ENCODE measurements at regions not wholly inside any gene's neighbourhood (a gene's known extent, or its start where the extent isn't known, plus 50 kb on each side); places are given as distances from the start of the nearest gene placed in this dataset.

- no peak for TF ChIP-seq CTBP1 (IDR thresholded peaks at IDR 0.05; ENCODE audit: borderline replicate concordance)
- no peak for TF ChIP-seq TARDBP (IDR thresholded peaks at IDR 0.05)
- no peak for TF ChIP-seq FOXA1 (IDR thresholded peaks at IDR 0.05)
- TF ChIP-seq ZNF384 (IDR thresholded peaks at IDR 0.05): no peak
- TF ChIP-seq FOXK2 (IDR thresholded peaks at IDR 0.05): no peak
- POLR2A ChIA-PET: no interaction called here
- CTCF ChIA-PET: no interaction called here
- DNase-seq (ENCODE audit: extremely low spot score): no peak
Observed at GRCh38 chr10:78382047-78382446, 348.4 kb downstream of the RPS24 start.

GRCh38 chr10:78382772-78383171 lies 349.1 kb downstream of the RPS24 start:
- POLR2A ChIA-PET: no interaction called here
- no peak for TF ChIP-seq LEF1 (IDR thresholded peaks at IDR 0.05; ENCODE audit: borderline replicate concordance)
- TF ChIP-seq ARNT (IDR thresholded peaks at IDR 0.05): no peak
- no peak for TF ChIP-seq ELF4 (IDR thresholded peaks at IDR 0.05)
- TF ChIP-seq FOXM1 (IDR thresholded peaks at IDR 0.05; ENCODE audit: borderline replicate concordance): no peak
- TF ChIP-seq, protein P1, sequence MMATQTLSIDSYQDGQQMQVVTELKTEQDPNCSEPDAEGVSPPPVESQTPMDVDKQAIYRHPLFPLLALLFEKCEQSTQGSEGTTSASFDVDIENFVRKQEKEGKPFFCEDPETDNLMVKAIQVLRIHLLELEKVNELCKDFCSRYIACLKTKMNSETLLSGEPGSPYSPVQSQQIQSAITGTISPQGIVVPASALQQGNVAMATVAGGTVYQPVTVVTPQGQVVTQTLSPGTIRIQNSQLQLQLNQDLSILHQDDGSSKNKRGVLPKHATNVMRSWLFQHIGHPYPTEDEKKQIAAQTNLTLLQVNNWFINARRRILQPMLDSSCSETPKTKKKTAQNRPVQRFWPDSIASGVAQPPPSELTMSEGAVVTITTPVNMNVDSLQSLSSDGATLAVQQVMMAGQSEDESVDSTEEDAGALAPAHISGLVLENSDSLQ (IDR thresholded peaks at IDR 0.05): no peak
- CTCF ChIA-PET: interaction anchor here (0.7 kb wide), 1 partner anchor 160 kb away, joined by 3 read pairs; no protein-coding TSS in a partner anchor
- no peak for DNase-seq (ENCODE audit: extremely low spot score)

DNA sequence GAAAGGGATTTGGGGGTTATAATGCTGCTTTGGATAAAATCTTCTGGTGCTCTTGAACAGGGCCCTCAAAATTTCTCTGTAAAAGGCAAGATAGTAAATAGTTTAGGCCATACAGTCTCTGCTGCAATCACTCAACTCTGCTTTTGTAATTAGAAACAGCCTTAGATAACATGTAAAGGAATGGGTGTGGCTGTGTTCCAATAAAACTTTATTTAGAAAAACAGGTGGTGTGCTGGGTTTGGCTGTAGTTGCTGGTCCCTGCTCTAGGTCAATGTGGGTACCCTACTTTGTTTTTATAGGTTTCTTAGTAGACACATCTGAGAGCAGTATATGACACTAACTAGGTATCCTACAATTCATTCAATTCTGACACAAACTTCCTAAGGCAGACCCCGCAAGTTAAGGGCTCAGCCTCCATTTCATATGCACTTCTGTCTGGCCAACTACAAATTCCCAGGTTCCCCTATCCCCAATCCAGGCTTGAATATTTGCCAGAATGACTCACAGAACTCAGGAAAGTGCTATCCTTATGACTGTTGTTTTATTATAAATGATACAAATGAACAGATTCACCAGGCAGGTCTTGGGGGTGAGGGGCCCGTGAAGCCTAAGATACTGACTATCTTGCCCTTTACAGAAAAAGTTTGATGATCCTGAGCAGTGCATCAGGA lies 349.9 kb downstream of the RPS24 start:
- ChIA-PET CTCF (interaction anchor here (0.7 kb wide), 1 partner anchor 160 kb away, joined by 3 read pairs; no protein-coding TSS in a partner anchor), POLR2A (no interaction called here)
- DNase-seq (ENCODE audit: extremely low spot score): no peak

DNA sequence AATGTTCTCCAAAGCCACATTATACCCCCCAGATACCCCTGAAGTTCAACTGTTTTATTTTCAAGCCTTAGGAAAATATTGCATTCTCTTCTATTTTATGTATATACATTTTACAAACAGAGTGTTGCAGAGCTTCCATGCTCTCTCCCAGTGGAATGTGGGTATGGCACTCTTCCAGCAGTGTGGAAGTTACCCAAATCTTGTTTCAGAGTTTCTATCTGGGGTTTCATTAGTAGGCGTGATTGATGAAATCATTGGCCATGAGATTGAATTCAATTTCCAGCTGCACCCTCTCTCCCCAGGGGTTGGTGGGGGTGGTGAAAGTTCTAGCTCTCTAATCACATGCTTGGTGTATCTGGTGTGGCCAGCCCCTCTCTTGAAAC lies 350.4 kb downstream of the RPS24 start:
- TF ChIP-seq ELF4 (IDR thresholded peaks at IDR 0.05): no peak
- TF ChIP-seq NFRKB (IDR thresholded peaks at IDR 0.05): no peak
- no peak for TF ChIP-seq FOXA1 (IDR thresholded peaks at IDR 0.05)
- no peak for TF ChIP-seq TARDBP (IDR thresholded peaks at IDR 0.05)
- no peak for TF ChIP-seq HDGF (IDR thresholded peaks at IDR 0.05; ENCODE audit: borderline replicate concordance)
- no peak for TF ChIP-seq BHLHE40 (IDR thresholded peaks at IDR 0.05; ENCODE audit: borderline replicate concordance)
- no peak for TF ChIP-seq ZNF384 (IDR thresholded peaks at IDR 0.05)
- no peak for TF ChIP-seq ARNT (IDR thresholded peaks at IDR 0.05)
- no peak for TF ChIP-seq CTBP1 (IDR thresholded peaks at IDR 0.05; ENCODE audit: borderline replicate concordance)
- no peak for TF ChIP-seq FOXM1 (IDR thresholded peaks at IDR 0.05; ENCODE audit: borderline replicate concordance)
- TF ChIP-seq, protein P1 (IDR thresholded peaks at IDR 0.05): no peak
- no peak for TF ChIP-seq FOXK2 (IDR thresholded peaks at IDR 0.05)
- TF ChIP-seq L3MBTL2 (conservative IDR thresholded peaks at IDR 0.05): no peak
- POLR2A ChIA-PET: no interaction called here
- CTCF ChIA-PET: interaction anchor here (0.6 kb wide), 1 partner anchor 18 kb away, joined by 4 read pairs; no protein-coding TSS in a partner anchor
- no peak for DNase-seq (ENCODE audit: extremely low spot score)

More for the DNA sequence above, 349.9 kb downstream of the RPS24 start:
- TF ChIP-seq SUZ12 (IDR thresholded peaks at IDR 0.05): no peak
- TF ChIP-seq FOXK2 (IDR thresholded peaks at IDR 0.05): no peak
- TF ChIP-seq, protein P1 (IDR thresholded peaks at IDR 0.05): no peak

- TF ChIP-seq L3MBTL2 (conservative IDR thresholded peaks at IDR 0.05) (no peak), FOXA1 (IDR thresholded peaks at IDR 0.05) (no peak), FOXM1 (IDR thresholded peaks at IDR 0.05; ENCODE audit: borderline replicate concordance) (no peak), ELF4 (IDR thresholded peaks at IDR 0.05) (no peak), BHLHE40 (IDR thresholded peaks at IDR 0.05; ENCODE audit: borderline replicate concordance) (no peak), HDGF (IDR thresholded peaks at IDR 0.05; ENCODE audit: borderline replicate concordance) (no peak)
- TF ChIP-seq, protein P1 (IDR thresholded peaks at IDR 0.05): no peak
- ChIA-PET CTCF (no interaction called here), POLR2A (no interaction called here)
- no peak for DNase-seq (ENCODE audit: extremely low spot score)
Observed at GRCh38 chr10:78385599-78385998, 351.9 kb downstream of the RPS24 start.

GRCh38 chr10:78386509-78386908 lies 352.8 kb downstream of the RPS24 start:
- CTCF ChIA-PET: no interaction called here
- TF ChIP-seq, protein P1 (IDR thresholded peaks at IDR 0.05): no peak
- TF ChIP-seq NFRKB (IDR thresholded peaks at IDR 0.05) (no peak), SUZ12 (IDR thresholded peaks at IDR 0.05) (no peak), BHLHE40 (IDR thresholded peaks at IDR 0.05; ENCODE audit: borderline replicate concordance) (no peak), ELF4 (IDR thresholded peaks at IDR 0.05) (no peak), HDGF (IDR thresholded peaks at IDR 0.05; ENCODE audit: borderline replicate concordance) (no peak), FOXK2 (IDR thresholded peaks at IDR 0.05) (no peak), ARNT (IDR thresholded peaks at IDR 0.05) (no peak), FOXM1 (IDR thresholded peaks at IDR 0.05; ENCODE audit: borderline replicate concordance) (no peak), LEF1 (IDR thresholded peaks at IDR 0.05; ENCODE audit: borderline replicate concordance) (no peak), ZNF384 (IDR thresholded peaks at IDR 0.05) (no peak), FOXA1 (IDR thresholded peaks at IDR 0.05) (no peak), L3MBTL2 (conservative IDR thresholded peaks at IDR 0.05) (no peak), SP1 (IDR thresholded peaks at IDR 0.05) (no peak), CTBP1 (IDR thresholded peaks at IDR 0.05; ENCODE audit: borderline replicate concordance) (no peak)
- POLR2A ChIA-PET: no interaction called here
- no peak for DNase-seq (ENCODE audit: extremely low spot score)

Measured in HEK293T (cell line).